Lung microvascular endothelial cell (primary cell): ENCODE measurements at regions not wholly inside any gene's neighbourhood (a gene's known extent, or its start where the extent isn't known, plus 50 kb on each side); places are given as distances from the start of the nearest gene placed in this dataset.
A peak's percentile ranks its signal among the peaks of the same experiment; 100 is the strongest.

Experiments
- DNase-seq, 2 donors: peaks; one replicate each; pipeline versions ENCODE4 v3.0.0 to v3.0.0-alpha.2; 2010; ENCODE audit warnings: low read depth in 2 of 2

DNA sequence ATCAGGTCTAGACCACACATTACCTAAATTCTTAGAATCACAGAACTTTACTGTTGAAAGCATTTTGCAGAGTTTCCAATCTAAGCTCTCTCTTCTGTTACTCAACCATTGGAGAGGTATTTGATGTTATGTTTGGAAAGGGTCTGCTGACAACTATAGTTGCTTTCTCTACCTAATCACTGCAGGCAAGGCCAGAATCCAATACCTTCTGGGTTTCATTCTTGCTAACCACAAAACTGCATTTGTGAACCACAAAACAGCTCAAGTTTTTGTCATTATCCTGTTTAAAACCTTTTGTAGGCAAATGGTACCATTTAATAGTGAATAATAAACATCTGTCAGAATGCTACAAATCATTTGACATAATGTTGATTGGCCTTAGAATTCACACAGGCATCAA, 380.1 kb downstream of the GASK1B start:
- DNase-seq = no peak

DNA sequence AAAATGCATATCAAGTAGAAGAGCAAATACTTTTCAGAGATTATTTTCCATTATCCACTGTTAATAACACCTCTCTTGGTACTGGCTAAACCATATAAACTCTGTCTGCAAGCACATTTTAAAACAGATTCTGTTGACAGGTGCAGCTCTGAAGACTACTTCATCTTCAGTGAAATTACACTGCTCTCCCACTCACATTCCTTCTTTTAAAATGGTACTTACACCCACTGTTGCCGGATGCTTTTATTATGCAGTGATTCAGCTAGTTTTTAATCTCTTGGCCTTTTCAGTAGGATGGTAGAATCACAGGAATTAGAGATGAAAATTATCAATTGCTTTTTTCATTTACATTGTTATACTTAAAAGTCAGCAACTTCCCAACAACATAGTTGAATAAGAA, 381.6 kb downstream of the GASK1B start:
- DNase-seq = no peak

DNA sequence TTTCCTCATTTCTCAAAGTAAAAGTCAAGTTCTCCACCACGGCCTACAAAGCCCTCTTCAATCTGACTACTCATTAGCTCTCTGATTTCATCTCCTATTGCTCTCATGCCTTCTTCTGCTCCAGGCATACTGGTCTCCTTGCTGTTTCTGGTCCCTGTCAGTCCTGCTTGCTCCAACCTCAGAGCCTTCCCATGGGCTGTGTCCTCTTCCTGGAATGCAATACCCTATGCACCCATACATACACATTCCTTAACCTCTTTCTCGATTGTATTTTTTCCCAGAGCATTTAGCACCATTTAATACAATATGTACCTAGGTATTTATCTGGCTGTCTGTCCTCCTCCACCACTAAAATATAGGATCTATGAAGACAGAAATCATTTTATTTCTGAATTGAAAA, 385.2 kb downstream of the GASK1B start:
- no peak for DNase-seq

DNA sequence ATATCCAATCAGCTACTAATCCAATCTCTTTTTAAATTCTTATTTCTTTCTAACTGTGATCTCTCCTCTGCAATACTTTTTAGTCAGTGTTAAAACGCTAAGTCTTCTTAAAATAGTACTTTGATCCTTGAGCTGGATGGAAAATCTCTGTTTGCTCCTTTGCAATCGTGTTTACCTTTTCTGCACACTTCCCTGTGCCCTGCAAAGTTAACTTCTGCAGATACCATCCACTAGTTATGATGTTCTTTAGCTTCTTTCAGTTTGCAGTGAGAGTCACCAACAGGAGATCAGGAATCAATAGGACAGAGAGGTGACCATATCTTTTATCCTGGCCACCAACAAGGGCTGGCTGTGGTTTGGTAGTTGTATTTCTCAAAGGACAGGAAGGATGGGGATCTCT, 391.5 kb downstream of the GASK1B start:
- no peak for DNase-seq

DNA sequence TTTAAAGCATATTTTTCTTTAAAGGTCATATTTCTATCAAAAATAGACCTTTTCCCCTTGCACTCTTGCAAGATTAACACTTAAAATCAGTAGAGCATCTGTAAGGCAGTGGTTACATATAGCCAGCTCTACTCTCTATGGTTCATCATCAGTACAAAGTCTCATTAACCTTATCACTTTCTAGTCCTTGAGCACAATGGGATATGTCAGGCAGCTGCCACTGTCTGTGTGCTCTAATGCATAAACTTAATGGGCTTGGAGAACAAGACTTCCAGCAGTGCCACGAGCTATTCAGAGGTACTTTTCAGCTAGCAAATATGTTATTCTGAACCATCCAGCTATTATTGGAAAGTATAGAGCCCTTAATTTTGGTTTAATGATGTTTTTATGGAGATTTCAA, 393.7 kb downstream of the GASK1B start:
- no peak for DNase-seq

DNA sequence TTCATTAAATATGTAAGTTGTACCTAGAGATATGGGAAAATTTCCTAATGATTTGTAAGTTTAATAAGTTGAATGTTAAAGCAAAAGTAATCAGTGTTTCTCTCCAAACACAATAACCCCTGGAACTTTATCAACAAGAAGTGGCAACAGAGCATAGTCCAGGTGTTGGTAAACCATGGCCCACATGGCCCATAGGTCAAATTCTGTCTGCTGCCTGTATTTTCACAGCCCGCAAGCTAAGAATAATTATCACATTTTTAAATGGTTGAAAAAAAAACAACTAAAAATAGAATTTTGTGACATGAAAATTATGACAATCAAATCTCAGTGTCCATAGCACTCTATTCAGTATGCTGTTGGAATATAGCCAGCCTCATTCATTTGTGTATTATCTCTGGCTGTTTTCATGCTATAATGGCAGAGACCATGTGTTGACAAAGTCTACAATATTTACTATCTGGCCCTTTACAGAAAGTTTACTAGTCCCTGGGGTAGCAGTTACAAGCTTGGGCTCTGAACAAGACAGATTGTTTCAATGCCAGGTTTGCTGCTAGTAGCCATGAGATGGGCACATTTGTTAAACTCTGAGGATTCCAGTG, 395.8 kb downstream of the GASK1B start:
- no peak for DNase-seq

DNA sequence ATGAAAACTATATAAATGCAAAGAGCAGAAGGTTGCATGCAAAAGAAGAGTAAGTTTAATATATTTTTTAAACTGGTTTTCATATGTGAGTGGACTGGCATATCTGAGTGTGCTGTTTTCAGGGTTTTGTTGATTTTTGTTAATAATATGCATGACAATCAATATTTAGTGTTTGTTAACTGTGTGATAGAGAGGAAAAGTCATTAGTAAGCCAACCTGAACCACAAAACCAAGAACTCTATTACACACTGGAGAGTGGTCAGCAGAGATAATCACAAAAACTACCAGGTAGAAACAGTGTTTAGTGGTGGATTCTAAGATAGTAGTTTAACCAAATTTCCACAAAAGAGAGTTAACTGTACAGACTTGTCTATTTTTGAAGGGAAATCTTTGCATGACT, 396.9 kb downstream of the GASK1B start:
- DNase-seq = no peak

DNA sequence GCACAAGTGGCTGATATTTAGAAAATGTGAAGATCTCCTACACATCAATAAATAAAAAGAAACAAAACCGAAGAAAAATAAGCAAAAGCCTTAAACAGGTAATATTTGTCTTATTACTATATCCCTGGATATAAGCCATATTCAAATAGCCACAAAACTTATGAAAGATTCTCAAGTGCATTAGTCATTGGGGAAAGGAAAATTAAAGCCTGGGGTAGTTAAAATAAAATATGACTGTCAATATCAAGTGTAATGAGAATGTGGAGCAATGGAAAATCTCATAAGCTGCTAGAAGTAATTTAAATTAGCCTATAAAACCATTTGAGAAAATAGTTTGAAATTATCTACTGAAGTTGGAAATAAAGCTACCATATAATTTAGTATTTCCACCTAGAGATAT, 399.9 kb downstream of the GASK1B start:
- DNase-seq = no peak

DNA sequence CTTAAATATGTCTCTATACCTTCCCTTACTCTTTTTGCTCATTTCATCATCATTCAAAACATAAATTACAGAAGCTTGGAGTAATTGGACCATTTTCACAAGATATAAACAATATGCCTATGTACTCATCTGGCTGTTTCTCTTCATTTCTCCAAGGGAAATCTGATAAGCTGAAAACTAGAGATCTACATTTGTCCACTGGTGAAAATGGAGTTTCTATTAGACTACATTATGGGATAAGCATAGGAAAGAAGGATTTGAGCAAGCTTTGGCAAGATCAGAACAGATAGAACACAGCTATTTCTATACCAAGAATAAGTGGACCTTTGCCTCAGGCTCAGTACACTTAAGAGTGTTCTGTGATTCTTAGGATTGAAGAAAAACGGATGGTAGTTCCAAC, 404.4 kb downstream of the GASK1B start:
- no peak for DNase-seq

DNA sequence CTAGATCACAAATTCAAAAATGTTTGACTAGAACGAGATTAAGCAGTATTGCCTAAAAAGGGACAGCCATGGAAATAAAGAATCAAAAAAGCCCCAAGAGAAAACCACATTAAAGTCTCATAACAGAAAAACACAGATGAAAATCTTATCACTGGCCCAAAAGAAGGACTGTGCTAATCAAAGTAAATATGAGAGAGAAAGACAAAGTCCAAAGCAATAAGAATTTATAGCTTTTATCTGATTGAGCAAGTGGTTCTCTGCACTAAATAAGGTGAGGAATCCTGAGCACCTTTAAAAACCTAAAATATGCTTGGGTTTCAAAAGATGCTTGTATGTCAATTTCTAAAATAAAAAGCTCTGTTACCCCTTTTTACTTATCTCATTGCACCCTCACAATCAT, 409.3 kb downstream of the GASK1B start:
- DNase-seq = no peak

DNA sequence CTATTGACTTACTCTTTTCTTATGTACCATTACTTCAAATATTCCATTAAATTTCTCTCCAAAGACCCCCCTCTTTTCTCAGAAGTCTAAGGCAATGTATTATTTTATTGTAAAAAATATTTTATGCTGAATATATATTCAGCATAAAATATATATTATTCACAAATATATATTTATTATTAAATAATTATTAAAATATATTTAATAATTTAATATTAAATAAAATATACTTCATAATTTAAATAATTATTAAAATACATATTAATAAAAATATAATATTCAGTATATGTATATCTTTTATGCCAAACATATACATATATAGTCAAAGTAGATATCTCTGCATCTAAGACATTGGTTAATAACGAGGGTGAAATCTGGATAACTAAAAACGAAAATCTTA, 418.4 kb downstream of the GASK1B start:
- DNase-seq = no peak

DNA sequence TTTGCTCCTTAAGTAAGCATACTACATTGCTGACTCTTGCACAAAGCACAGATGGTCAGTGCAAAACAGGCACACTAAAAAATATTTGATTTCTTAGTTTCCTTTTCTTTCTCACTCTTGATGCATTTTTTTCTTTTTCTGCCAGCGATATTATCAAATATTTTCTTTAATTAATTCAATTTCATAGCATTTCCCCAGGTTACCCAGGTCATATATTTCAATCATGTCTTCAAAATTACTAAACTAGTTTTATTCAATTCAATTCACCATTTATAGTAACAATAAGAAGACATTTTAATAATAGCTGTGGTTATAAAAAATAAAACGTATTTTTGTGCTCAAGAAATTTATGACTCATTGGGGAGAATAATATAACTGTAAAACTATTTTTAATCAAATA, 421.2 kb downstream of the GASK1B start:
- no peak for DNase-seq

DNA sequence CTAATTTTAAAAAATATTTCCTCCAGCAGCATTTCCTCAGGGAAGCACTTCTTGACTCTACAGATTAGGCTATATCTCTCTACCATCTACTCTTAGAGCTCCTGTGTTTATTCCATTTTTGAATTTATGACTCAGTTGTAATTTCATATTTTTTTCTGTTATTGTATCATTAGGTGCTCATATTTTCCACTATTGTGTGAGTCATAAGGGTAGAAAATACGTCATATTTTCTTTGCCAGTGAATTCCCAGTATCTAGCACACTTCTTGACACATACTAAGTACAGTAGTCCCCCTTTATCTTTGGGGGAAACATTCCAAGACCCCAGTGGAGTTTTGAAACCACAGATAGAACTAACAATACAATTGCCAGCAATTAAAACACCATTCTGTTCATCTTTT, 431.2 kb downstream of the GASK1B start:
- DNase-seq = peak in 1 of 2 donors; percentile 2

DNA sequence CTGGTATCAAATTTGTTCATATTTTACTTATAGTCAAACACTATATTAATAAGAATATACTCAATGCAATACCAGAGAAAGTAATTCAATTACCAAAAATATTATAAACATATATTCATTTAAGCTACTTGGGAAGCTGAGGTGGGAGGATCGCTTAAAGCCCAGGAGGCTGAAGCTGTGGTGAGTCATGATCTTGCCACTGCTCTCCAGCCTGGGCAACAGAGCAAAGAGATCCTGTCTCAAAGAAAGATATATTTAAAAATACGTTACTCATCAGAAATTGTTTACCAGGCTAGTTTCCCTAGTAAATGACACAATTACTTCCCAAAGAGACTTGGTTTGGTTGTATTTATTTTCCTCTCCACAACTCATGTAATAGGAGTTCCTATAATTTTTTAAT, 433.6 kb downstream of the GASK1B start:
- DNase-seq = peak in 1 of 2 donors; percentile 63

DNA sequence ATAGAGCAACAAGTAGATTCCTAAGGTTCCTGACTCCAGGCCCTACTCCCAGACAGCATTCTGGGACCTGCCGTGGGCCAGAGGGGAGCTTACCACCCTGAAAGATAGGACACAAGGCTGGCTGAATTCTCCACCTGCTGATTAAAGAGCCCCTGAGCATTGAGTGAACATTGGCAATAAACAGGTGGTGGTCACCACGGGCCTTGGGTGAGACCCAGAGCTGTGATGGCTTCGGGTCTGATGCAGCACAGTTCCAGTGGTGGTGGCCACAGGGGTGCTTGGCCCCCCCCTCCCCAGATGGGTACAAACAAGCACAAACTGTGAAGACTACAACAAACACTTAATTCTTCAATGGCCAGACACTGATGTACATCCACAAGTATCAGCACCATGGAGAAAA, 444.6 kb downstream of the GASK1B start:
- DNase-seq = no peak

DNA sequence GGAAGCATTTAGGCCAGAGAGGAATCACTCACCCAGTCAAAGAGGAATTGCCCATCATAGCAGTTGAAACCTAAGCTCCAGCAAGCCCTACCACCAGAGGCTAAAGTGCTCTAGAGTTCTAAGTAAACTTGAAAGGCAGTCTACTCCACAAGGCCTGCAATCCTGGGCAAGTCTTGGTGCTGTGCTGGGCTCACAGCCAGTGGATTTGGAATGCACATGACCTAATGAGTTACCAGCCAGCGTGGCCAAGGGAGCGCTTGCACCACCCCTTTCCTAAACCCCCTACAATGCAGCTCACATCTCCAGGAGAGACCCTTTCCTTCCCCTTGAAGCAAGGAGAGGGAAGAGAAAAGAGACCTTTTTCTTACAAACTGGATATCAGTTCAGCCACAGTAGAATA, 445.7 kb downstream of the GASK1B start:
- no peak for DNase-seq

DNA sequence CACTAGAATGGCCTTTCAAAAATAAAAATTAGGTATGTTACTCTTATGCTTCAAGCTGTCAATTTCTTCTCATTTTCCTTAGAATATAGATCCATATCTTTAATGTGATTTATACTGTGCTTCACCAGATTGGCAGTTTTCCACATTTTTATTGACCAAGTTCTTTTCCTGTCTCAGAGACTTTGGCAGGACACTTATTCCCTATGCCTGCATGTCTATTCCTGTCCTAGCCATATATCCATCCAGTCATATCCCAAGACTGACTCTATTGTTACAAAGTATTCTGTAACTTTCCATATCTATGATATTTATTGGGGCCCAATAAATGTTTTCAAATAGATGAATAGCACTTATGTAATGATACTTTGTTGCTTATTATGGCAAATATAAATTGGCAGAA, 450.7 kb downstream of the GASK1B start:
- DNase-seq = no peak

DNA sequence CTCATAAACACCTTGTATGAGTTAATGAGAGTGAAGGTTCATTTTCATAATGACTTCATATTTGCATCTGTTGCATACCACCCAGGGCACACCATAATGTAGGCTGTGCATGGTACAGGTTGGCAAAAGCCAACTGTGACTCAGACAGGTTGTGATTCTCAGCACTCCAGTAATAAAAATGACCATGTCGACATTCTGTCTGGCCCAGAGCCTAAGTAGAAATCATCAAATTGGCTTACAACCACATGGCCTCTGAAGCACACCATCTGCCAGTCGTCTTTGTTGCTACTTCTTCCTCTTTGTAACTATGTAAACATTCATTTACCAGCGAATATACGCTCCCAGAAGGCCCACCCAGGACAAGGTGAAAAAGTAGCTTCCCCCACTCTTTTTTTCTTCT, 459.5 kb downstream of the GASK1B start:
- no peak for DNase-seq

DNA sequence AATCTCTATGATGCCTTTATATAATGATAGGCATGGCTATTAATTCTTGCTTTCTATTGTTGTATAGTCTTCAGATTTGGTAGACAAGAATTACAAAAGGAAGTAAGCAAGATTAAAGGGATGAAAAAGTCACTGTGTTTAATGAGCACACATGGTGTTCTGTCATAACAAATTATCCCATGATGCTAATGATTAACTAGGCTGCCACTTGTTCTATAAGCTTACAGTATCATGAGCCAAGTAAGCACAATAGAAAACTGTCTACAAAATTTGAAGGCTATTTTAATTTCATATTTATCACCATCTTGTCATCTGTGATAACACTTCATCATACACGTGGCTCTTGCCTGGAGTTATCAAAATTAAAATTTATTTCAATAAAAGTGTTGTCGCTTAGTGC, 466.7 kb downstream of the GASK1B start:
- no peak for DNase-seq

DNA sequence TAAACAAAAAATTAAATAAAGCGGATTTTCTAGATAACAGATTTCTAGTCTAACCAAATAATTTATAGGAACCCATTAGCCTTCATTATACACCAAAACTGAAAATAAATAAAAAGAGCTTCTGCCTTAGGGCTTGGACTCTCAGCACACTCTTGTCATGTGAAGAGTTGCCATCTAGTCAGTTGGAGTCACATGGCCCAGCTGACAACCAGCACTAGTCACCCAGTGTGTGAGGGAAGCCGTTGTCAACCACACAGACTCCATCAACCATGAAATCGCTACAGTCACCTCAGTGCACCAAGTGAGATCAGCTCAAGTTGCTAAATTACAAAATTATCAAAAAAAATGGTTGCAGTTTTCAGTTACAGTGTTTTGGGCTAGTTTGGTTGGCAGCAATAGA, 470.0 kb downstream of the GASK1B start:
- DNase-seq = no peak

DNA sequence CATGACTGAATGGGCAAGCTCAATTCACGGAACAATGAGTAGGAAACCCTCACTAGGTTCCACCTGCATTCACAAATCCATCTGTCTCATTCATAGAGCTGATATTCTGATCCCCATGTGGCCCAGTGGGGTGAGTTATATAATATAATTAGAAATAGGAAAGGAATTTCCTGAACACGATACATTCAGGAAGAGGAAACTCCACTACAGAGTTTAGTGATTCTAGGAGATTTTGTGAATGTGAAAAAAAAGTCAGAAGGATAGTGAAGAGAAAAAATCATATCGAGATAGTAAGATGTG, 471.2 kb downstream of the GASK1B start:
- DNase-seq = no peak

DNA sequence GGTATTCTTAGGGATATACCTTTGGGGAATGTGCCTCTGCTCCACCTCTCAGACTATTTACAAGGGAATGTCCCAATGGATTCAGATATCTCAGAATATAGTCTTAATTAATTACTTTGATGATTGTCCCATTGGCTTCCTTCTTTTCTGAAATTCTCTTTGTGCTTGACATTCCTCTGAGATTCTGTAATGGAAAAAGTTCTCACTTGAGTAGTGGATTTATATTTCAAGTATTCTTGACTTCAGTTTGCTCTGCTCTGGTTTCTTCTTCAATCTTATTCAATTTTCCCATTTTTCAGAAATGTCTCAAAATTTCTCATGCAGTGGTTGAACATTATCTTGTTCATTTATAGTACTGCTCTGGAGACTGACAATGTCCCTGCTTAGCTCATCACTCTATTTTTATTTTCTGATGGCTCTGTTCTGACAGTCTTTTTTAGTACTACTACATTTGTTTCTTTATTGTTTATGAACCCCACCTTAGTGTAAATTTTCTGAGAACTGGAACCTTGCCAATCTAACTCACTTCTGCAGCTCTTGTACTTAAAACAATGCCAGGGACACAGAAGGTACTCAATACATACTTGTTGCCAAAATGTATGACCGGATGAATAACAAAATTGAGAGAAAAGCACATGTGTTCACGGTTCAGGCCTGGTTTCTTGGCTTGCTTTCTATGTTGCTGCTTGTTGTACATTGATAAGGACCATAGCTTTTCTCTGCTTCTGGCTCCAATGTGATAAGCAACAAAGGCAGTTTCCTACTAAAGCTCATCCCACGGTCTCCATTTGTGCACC, 471.7 kb downstream of the GASK1B start:
- peak; percentile 80 to 91 for DNase-seq

DNA sequence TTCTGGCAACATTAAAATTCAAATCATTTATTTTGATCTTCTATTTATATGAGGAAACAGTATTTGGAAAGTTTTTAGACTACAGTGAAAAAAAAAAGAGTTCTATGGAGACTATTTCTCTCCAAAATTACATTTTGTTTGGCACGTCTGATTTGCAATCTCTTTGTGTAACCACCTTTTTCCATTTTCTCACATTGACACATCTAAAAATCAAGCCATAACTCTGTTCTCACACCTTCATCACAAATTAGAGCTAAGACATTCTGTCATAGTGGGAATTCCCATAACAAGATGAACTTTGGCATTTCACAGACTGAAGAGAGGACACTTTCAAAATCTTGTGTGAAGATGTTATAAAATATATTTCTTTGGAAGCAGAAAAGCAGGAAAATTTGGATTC, 468.9 kb downstream of the GRIA2 start:
- no peak for DNase-seq

DNA sequence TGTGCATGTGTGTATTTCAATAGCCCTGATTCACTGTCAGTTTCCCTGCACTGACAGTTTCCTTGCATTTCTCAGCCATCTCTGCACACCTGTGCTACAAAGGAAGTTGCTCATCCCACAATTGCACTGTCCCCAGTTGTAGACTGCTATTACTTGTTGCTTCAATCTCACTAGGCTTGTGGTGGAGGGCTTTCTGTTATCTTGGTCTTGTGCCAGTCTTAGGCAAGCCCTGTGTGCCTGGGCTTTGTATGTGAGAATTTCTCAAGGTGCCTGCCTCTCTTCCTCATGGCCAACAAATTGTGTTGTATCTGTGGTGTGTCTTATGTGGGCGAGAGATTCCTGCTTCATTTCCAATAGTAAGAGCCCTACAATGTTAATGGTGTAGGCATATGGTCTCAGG, 467.4 kb downstream of the GRIA2 start:
- DNase-seq = no peak
